CD14-positive monocyte (primary cell): ENCODE measurements at regions not wholly inside any gene's neighbourhood (a gene's known extent, or its start where the extent isn't known, plus 50 kb on each side); places are given as distances from the start of the nearest gene placed in this dataset.
"Not testable (repeated sequence)": the region's sequence is repeated elsewhere in the genome, so short reads cannot be mapped to it uniquely, and the experiment has no call there.

Experiments used
- DNase-seq, 3 donors: peaks; one replicate each; pipeline ENCODE4 v3.0.0-alpha.2; 2011 to 2022
- H2AFZ ChIP-seq: 2 replicates; pipeline ENCODE4 v1.6.0; 2012; ENCODE audit warnings: mild to moderate bottlenecking, low read depth, low read length, inconsistent platforms; ENCODE audit not compliant: insufficient read depth, poor library complexity, severe bottlenecking
- H3K27ac ChIP-seq, 2 donors: 1 replicate in 1 of 2; 2 replicates in 1 of 2; pipeline ENCODE4 v1.5.1; 2012 to 2013; ENCODE audit warnings: low read length in 2 of 2, control low read depth in 1 of 2, inconsistent platforms in 1 of 2, low read depth in 1 of 2, mild to moderate bottlenecking in 1 of 2
- H3K27me3 ChIP-seq, 2 donors: one replicate each; pipeline versions ENCODE4 v1.6.0 to v1.6.1; 2011 to 2013; ENCODE audit warnings: low read length in 2 of 2; ENCODE audit not compliant: control insufficient read depth in 2 of 2, insufficient read depth in 2 of 2
- H3K36me3 ChIP-seq, 2 donors: replicated peaks in 1 of 2; 1 replicate in 1 of 2; 2 replicates in 1 of 2; pipeline versions ENCODE4 v1.5.1 to v1.6.1; 2012 to 2013; ENCODE audit warnings: low read length in 2 of 2, control low read depth in 1 of 2, inconsistent platforms in 1 of 2, mild to moderate bottlenecking in 1 of 2; ENCODE audit not compliant: insufficient read depth in 2 of 2, control insufficient read depth in 1 of 2
- H3K4me1 ChIP-seq, 2 donors: 1 replicate in 1 of 2; 2 replicates in 1 of 2; pipeline versions ENCODE4 v1.5.1 to v1.6.1; 2012 to 2013; ENCODE audit warnings: low read length in 2 of 2, control low read depth in 1 of 2, inconsistent platforms in 1 of 2, mild to moderate bottlenecking in 1 of 2, moderate library complexity in 1 of 2; ENCODE audit not compliant: insufficient read depth in 2 of 2, control insufficient read depth in 1 of 2
- H3K4me2 ChIP-seq: replicated peaks from 2 replicates; pipeline ENCODE3; 2012; ENCODE audit warnings: low read length, moderate library complexity, mild to moderate bottlenecking; ENCODE audit not compliant: poor library complexity, severe bottlenecking; ENCODE audit errors: extremely low read depth
- H3K4me3 ChIP-seq, 3 experiments: fragments of 200-600 bp in 1 of 3; sonication (generic) in 1 of 3; replicated peaks in 1 of 3; 1 replicate in 2 of 3; 2 replicates in 1 of 3; pipeline ENCODE4 v1.5.1; 2011 to 2013; ENCODE audit warnings: low read length in 3 of 3, mild to moderate bottlenecking in 3 of 3, control low read depth in 2 of 3, low read depth in 2 of 3, inconsistent platforms in 1 of 3, moderate library complexity in 1 of 3
- H3K79me2 ChIP-seq: 2 replicates; pipeline ENCODE4 v1.6.0; 2012; ENCODE audit warnings: mild to moderate bottlenecking, control low read depth, inconsistent platforms, low read length, moderate library complexity; ENCODE audit not compliant: insufficient read depth
- H3K9ac ChIP-seq: 2 replicates; pipeline ENCODE4 v1.6.0; 2017; ENCODE audit warnings: low read length, mild to moderate bottlenecking; ENCODE audit not compliant: insufficient read depth, poor library complexity, severe bottlenecking
- H3K9me3 ChIP-seq, 2 donors: replicated peaks in 1 of 2; 1 replicate in 1 of 2; 2 replicates in 1 of 2; pipeline versions ENCODE4 v1.5.1 to v1.6.1; 2012 to 2013; ENCODE audit warnings: low read length in 2 of 2, control low read depth in 1 of 2; ENCODE audit not compliant: control insufficient read depth in 1 of 2, insufficient read depth in 1 of 2
- H4K20me1 ChIP-seq: 2 replicates; pipeline ENCODE4 v1.6.0; 2012; ENCODE audit warnings: mild to moderate bottlenecking, low read length, control low read depth, moderate library complexity; ENCODE audit not compliant: insufficient read depth
- H3K27ac Mint-ChIP-seq, 7 donors: one replicate each; pipeline ENCODE4 v1.8.0; 2020; ENCODE audit warnings: mild to moderate bottlenecking in 7 of 7, mixed read lengths in 7 of 7, moderate library complexity in 6 of 7, inconsistent platforms in 2 of 7
- H3K27me3 Mint-ChIP-seq, 3 donors: one replicate each; pipeline ENCODE4 v1.8.0; 2021 to 2022; ENCODE audit warnings: low read depth in 3 of 3, mild to moderate bottlenecking in 3 of 3, mixed read lengths in 3 of 3, moderate library complexity in 3 of 3, inconsistent platforms in 1 of 3
- H3K36me3 Mint-ChIP-seq, 2 donors: one replicate each; pipeline ENCODE4 v1.8.0; 2020; ENCODE audit warnings: mixed read lengths in 2 of 2, inconsistent platforms in 1 of 2, mild to moderate bottlenecking in 1 of 2
- H3K4me1 Mint-ChIP-seq: one replicate; pipeline ENCODE4 v1.8.0; 2020; ENCODE audit warnings: mild to moderate bottlenecking, mixed read lengths
- H3K4me3 Mint-ChIP-seq, 2 donors: one replicate each; pipeline ENCODE4 v1.8.0; 2020; ENCODE audit warnings: mild to moderate bottlenecking in 2 of 2, mixed read lengths in 2 of 2, moderate library complexity in 1 of 2
- H3K9me3 Mint-ChIP-seq, 7 donors: one replicate each; pipeline ENCODE4 v1.8.0; 2020 to 2022; ENCODE audit warnings: mixed read lengths in 7 of 7, mild to moderate bottlenecking in 6 of 7, moderate library complexity in 6 of 7, inconsistent platforms in 2 of 7
- WGBS: methylation state at CpG from one replicate; pipeline ENCODE4 v1.1.5; 2013; ENCODE audit warnings: missing lambda C conversion rate; ENCODE audit not compliant: insufficient coverage; 5-methylcytosine and 5-hydroxymethylcytosine counted together
- intact Hi-C, 2 donors: fragments of 100-400 bp; cut with micrococcal nuclease; formaldehyde crosslinking; loops; one replicate each; pipeline versions ENCODE4 v1.15.0 to v1.15.1; 2023

DNA sequence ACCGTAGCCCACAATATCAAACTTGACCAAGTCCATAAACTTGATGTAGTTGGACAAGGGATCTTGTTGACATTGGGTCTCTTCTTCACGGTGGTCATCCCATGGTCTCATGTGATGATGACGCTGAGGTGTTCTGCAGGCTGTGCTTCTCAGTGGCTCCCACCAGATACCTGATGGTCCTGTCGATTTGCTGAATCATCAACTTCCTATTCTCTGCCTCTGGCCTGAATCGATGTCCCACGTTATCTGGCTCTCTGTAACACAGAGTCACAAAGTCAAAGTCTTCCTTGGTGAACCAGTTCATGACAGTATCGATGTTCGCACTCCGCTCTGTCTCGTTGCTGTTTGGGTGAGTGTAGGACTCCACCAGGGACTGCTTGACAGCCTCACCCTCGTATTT is 217.2 kb upstream of the FRG2C start:
- H4K20me1 ChIP-seq, H3K36me3 ChIP-seq, H2AFZ ChIP-seq, H3K9me3 ChIP-seq, H3K9ac ChIP-seq, H3K27ac ChIP-seq, H3K27me3 Mint-ChIP-seq, DNase-seq, H3K79me2 ChIP-seq, H3K9me3 Mint-ChIP-seq, H3K4me3 ChIP-seq, H3K27me3 ChIP-seq, H3K4me1 ChIP-seq, H3K27ac Mint-ChIP-seq, H3K4me2 ChIP-seq, H3K4me1 Mint-ChIP-seq, H3K4me3 Mint-ChIP-seq, H3K36me3 Mint-ChIP-seq, intact Hi-C loops: not testable (repeated sequence)
- WGBS: 100% methylated on average over 5 of the region's 11 CpGs

GRCh38 chr3:75453328-75453727 is 210.8 kb upstream of the FRG2C start:
- H3K9me3 ChIP-seq, H3K27ac Mint-ChIP-seq, H4K20me1 ChIP-seq, H3K79me2 ChIP-seq, H3K36me3 ChIP-seq, H3K4me2 ChIP-seq, H3K27me3 Mint-ChIP-seq, H3K4me3 Mint-ChIP-seq, H3K4me1 Mint-ChIP-seq, H3K9ac ChIP-seq, H3K27me3 ChIP-seq, H3K36me3 Mint-ChIP-seq, H3K4me1 ChIP-seq, H3K4me3 ChIP-seq, DNase-seq, intact Hi-C loops, H3K27ac ChIP-seq, H2AFZ ChIP-seq: not testable (repeated sequence)
- 73% methylated on average over 6 of the region's 11 CpGs for WGBS
- peaks cover 2 to 21% (median 7%) of the 10 kb centered on the region in 7 donors for H3K9me3 Mint-ChIP-seq

- H3K4me3 ChIP-seq, H3K4me1 Mint-ChIP-seq, H3K9ac ChIP-seq, H2AFZ ChIP-seq, H3K9me3 ChIP-seq, H3K36me3 ChIP-seq, H3K4me1 ChIP-seq, H3K27ac ChIP-seq, H3K27me3 Mint-ChIP-seq, H3K79me2 ChIP-seq, intact Hi-C loops, H3K4me3 Mint-ChIP-seq, H3K27ac Mint-ChIP-seq, H3K36me3 Mint-ChIP-seq, H3K27me3 ChIP-seq, H4K20me1 ChIP-seq, H3K4me2 ChIP-seq, DNase-seq: not testable (repeated sequence)
- WGBS: 92% methylated on average over 1 of the region's 1 CpG
- H3K9me3 Mint-ChIP-seq: peaks cover 3 to 25% (median 9%) of the 10 kb centered on the region in 7 donors
Measured at GRCh38 chr3:75453839-75454238, 210.3 kb upstream of the FRG2C start.

DNA sequence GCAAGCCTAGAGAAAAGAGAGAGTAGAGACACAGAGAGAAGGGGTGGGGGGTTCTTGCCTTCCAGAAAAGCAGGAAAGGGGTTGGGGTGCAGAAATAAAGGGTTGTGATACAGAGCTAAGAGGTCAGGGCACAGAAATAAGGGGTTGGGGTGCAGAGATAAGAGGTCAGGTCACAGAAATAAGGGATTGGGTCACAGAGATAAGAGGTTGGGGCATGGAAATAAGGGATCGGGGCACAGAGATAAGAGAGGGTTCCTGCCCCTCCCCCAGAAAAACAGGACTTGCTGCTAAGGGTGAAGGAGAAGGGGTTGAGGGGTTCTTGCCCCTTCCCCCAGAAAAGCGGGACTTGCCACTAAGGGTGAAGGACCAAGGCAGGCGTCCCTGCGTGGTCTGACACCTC is 189.6 kb upstream of the FRG2C start:
- intact Hi-C loops, H3K4me1 ChIP-seq, H3K4me1 Mint-ChIP-seq, H3K9me3 ChIP-seq, H2AFZ ChIP-seq, H3K27me3 Mint-ChIP-seq, H3K27me3 ChIP-seq, H3K4me3 ChIP-seq, H3K36me3 Mint-ChIP-seq, H4K20me1 ChIP-seq, H3K9ac ChIP-seq, H3K27ac Mint-ChIP-seq, H3K79me2 ChIP-seq, H3K4me2 ChIP-seq, DNase-seq, H3K36me3 ChIP-seq, H3K4me3 Mint-ChIP-seq, H3K27ac ChIP-seq: not testable (repeated sequence)
- H3K9me3 Mint-ChIP-seq: peaks cover 14 to 26% (median 16%) of the 10 kb centered on the region in 7 donors
- WGBS: 100% methylated on average over 2 of the region's 4 CpGs
